OCI-LY3 (cell line): ENCODE measurements at regions not wholly inside any gene's neighbourhood (a gene's known extent, or its start where the extent isn't known, plus 50 kb on each side); places are given as distances from the start of the nearest gene placed in this dataset.

ENCODE experiments used
- CTCF ChIP-seq: fragments of 200-600, 300-600 bp; sonication (generic); IDR thresholded peaks from 2 replicates; pipeline ENCODE4 v1.5.1; 2014; ENCODE audit warnings: antibody characterized with exemption, low read length, low read depth
- EZH2phosphoT487 ChIP-seq: fragments of 200-600 bp; shearing (Covaris generic); IDR thresholded peaks from 2 replicates; pipeline ENCODE4 v1.6.1; 2018; ENCODE audit warnings: antibody characterized with exemption, mixed run types, low read depth

- TF ChIP-seq CTCF (no peak), EZH2phosphoT487 (no peak)
Observed at GRCh38 chr6:144654506-144654905, 369.4 kb downstream of the UTRN start.
